ENCODE measurements at regions not wholly inside any gene's neighbourhood (a gene's known extent, or its start where the extent isn't known, plus 50 kb on each side); places are given as distances from the start of the nearest gene placed in this dataset.
"Not testable (repeated sequence)": the region's sequence is repeated elsewhere in the genome, so short reads cannot be mapped to it uniquely, and the experiment has no call there.

DNA sequence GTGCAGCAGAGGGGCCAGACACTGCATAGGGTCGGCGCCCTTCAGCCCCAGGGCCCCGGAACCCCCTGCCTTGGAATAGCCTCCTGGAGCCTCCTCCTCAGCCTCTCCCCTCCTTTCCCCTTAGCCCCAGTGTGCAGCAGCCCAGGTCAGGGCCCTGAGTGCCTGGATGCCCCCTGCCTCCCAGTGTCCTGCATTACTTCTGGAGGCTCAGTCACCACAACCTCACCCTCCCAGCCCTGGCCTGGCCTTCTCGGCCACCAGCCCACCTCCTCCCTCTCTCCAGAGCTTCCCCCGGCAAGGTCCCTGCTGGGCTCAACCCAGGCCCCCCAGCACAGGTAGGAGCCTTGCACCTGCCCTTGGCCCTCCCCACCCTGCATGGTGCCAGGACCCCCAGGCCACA is 100.3 kb downstream of the TMEM121 start:
- DNase-seq (ENCODE audit: extremely low read depth, low read depth); H3K4me3 ChIP-seq (replicated peaks; ENCODE audit: low read depth, low read length): not testable (repeated sequence)

GRCh38 chr14:105627287-105627686 is 100.9 kb downstream of the TMEM121 start:
- not testable (repeated sequence) for H3K4me3 ChIP-seq (replicated peaks; ENCODE audit: low read depth, low read length); DNase-seq (ENCODE audit: extremely low read depth, low read depth)

DNA sequence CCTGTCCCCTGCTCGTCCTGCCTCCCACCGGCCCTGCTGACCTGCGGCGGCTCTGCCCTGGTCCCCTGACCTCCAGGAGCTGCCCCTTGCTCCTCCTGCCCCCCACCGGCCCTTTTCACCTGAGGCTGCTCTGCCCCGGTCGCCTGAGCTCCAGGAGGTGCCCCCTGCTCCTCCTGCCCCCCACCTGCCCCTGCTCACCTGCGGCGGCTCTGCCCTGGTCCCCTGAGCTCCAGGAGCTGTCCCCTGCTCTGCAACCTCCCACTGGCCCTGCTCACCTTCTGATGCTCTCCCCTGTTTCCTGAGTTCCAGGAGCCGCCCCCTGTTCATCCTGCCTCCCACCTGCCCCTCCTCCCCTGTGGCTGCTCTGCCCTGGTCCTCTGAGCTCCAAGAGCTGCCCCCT is 101.3 kb downstream of the TMEM121 start:
- H3K4me3 ChIP-seq (replicated peaks; ENCODE audit: low read depth, low read length) = no peak overlapping the region

GRCh38 chr14:105628126-105628525 is 101.7 kb downstream of the TMEM121 start:
- DNase-seq (ENCODE audit: extremely low read depth, low read depth); H3K4me3 ChIP-seq (replicated peaks; ENCODE audit: low read depth, low read length): not testable (repeated sequence)

More for the DNA sequence above, 101.3 kb downstream of the TMEM121 start:
- DNase-seq (ENCODE audit: extremely low read depth, low read depth) = no peak
- TF ChIP-seq CTCF (IDR thresholded peaks at IDR 0.05; ENCODE audit: low read depth, low read length, missing control alignments) = no peak

- not testable (repeated sequence) for DNase-seq (ENCODE audit: extremely low read depth, low read depth); H3K4me3 ChIP-seq (replicated peaks; ENCODE audit: low read depth, low read length)
Measured at GRCh38 chr14:105628531-105629067, 102.2 kb downstream of the TMEM121 start.

DNA sequence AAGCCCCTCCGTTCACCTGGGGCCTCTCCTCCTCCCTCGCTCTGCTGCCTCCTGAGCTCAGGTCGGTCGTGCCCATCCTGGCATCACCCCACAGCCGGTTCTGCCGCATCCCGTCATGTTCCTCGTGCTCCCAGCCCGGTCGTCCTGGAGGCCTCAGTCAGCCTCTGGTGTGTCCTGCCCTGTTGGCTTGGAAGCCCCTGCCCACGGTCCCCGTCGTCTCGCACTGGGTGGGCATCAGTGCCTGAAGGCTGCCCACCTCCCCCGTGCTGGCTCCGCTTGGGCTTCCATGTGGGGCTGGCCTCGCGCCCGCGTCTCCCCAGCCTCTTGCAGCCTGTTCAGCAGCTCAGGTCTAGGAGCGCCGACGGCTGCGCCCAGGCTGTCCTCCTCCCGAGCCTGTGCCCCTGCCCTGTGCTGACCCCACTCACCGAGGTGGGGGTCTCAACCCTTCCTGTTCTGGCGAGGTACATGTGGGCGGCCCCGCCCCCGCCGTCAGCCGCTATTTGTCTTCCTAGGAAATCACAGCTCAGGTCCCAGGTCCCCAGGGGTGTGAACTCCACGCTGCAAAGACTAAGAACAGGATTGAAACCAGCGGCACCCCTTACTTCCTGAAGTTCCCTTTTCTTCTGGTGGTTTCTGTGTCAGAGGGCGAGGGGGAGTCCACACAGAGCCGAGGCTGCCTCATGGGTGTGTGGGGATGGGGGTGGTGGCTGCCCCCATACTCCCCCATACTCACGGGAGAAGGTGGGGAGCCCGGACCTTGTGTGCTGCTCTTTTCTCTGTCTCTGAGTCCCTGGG is 102.9 kb downstream of the TMEM121 start:
- not testable (repeated sequence) for H3K4me3 ChIP-seq (replicated peaks; ENCODE audit: low read depth, low read length); DNase-seq (ENCODE audit: extremely low read depth, low read depth)

DNA sequence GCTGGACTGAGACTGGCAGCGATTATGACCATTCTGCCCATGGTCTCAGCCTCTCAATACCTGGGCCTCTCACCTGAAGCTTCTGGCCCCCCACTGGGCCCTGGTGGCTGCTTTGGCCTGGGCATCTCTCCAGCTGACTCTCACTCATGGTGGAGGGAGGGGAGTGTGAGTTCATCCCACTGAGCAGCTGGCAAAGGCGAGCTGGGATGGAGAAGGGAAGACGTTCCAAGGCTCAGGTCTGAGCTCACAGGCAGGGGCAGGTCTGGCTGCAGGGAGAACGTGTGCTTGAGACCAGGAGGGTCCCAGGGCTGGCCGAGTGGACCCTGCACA is 103.5 kb downstream of the TMEM121 start:
- DNase-seq (ENCODE audit: extremely low read depth, low read depth) = no peak
- H3K4me3 ChIP-seq (replicated peaks; ENCODE audit: low read depth, low read length) = no peak overlapping the region
- no peak for TF ChIP-seq CTCF (IDR thresholded peaks at IDR 0.05; ENCODE audit: low read depth, low read length, missing control alignments)

- not testable (repeated sequence) for DNase-seq (ENCODE audit: extremely low read depth, low read depth); H3K4me3 ChIP-seq (replicated peaks; ENCODE audit: low read depth, low read length)
Measured at GRCh38 chr14:105630293-105630934, 104.0 kb downstream of the TMEM121 start.

DNA sequence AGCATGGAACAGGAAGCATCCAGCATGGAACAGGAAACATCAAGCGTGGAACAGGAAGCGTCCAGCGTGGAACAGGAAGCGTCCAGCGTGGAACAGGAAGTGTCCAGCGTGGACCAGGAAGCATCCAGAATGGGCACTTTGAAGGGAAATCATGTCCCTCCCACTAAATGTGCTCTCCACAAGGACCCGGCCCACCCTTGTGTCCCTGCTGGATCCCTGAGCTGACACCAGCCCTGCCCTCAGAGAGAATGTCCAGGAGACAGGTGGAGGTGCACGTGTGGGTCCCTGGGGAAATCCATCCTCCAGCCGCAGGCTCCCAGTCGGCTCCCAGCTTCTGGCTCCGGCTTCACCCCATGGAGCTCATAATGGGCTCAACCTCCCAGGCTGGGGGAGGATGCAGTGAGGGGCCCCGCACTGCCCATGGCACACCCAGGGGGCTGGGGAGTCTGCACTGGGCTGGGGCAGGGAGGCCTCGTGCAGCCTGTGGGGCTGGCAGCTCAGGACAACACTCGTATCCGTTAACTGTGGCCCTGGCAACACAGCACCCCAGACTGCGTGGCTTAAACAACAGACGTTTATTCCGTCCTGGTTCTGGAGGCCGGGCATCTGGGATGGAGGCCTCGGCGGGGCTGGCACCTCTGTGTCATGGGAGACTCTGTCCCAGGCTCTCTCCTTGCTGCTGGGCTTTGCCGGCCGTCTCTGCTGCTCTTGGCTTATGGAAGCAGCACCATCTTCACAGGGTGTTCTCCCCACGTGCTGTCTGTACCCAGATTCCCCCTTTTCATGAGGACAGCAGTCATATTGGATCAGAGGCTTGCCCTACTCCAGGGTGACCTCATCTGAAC is 104.8 kb downstream of the TMEM121 start:
- not testable (repeated sequence) for DNase-seq (ENCODE audit: extremely low read depth, low read depth); H3K4me3 ChIP-seq (replicated peaks; ENCODE audit: low read depth, low read length)

- TF ChIP-seq CTCF (IDR thresholded peaks at IDR 0.05; ENCODE audit: low read depth, low read length, missing control alignments) = no peak
- DNase-seq (ENCODE audit: extremely low read depth, low read depth) = no peak
- no peak overlapping the region for H3K4me3 ChIP-seq (replicated peaks; ENCODE audit: low read depth, low read length)
Measured at GRCh38 chr14:105632010-105632409, 105.6 kb downstream of the TMEM121 start.

- not testable (repeated sequence) for DNase-seq (ENCODE audit: extremely low read depth, low read depth); H3K4me3 ChIP-seq (replicated peaks; ENCODE audit: low read depth, low read length)
Measured at GRCh38 chr14:105633596-105633995, 107.2 kb downstream of the TMEM121 start.

Data from HFF-Myc (cell line).